Lower lobe of right lung (tissue), 2 donors: ENCODE measurements at regions not wholly inside any gene's neighbourhood (a gene's known extent, or its start where the extent isn't known, plus 50 kb on each side); places are given as distances from the start of the nearest gene placed in this dataset.

Experiments
- ATAC-seq, 2 donors: fragments of 200-7000 bp; cut with Tn5 transposase; one replicate each; pipeline ENCODE4 v1.9.1; 2020 to 2022; ENCODE audit warnings: mild to moderate bottlenecking in 2 of 2, moderate library complexity in 2 of 2
- DNase-seq: peaks from one replicate; pipeline ENCODE4 v3.0.0-alpha.2; 2020
- H3K27ac ChIP-seq: fragments of 200-600 bp; one replicate; pipeline ENCODE4 v1.8.0; 2022
- H3K27me3 ChIP-seq: fragments of 200-600 bp; one replicate; pipeline ENCODE4 v1.8.0; 2022; ENCODE audit warnings: low read depth
- H3K36me3 ChIP-seq: fragments of 200-600 bp; one replicate; pipeline ENCODE4 v1.8.0; 2022; ENCODE audit warnings: mild to moderate bottlenecking
- H3K4me1 ChIP-seq: fragments of 200-600 bp; one replicate; pipeline ENCODE4 v1.8.0; 2022
- H3K4me3 ChIP-seq: fragments of 200-600 bp; one replicate; pipeline ENCODE4 v1.8.0; 2022; ENCODE audit warnings: mild to moderate bottlenecking
- H3K9me3 ChIP-seq: fragments of 200-600 bp; one replicate; pipeline ENCODE4 v1.8.0; 2022
- intact Hi-C: fragments of 100-400 bp; cut with DNase I; formaldehyde crosslinking; loops from one replicate; pipeline ENCODE4 v1.11.0; 2022
- TF ChIP-seq, protein P1 (sequence below): fragments of 200-600 bp; IDR thresholded peaks from one replicate; pipeline ENCODE4 v1.8.0; 2022; ENCODE audit warnings: antibody characterized with exemption, mild to moderate bottlenecking
- donor health status: DM: no; HTN: yes; CAD: no; lungs with severe emphysema.

DNA sequence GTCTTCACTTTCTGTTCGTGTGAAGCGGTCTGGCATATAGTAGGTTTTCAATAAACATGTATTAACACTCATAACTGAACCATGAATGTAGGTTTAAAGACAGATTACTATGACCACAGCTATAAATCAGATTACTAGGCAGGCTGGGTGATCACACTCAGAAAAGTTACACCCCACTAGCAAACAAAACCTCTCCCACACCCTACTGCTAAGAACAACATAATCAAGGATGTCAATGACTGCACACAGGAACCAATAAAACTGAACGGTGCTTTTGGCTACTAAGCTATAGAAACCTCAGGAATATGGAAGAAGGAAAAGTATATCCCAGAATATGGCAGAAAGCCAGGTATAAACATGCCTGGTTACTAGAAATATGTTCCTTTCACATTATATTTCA lies 676.9 kb downstream of the SMARCA1 start:
- no peak for DNase-seq
- Histone ChIP-seq H3K27ac (no peak overlapping the region), H3K4me1 (no peaks in the 10 kb centered on the region), H3K36me3 (no peaks in the 10 kb centered on the region), H3K9me3 (no peaks in the 10 kb centered on the region), H3K4me3 (no peak overlapping the region), H3K27me3 (no peaks in the 10 kb centered on the region)
- ATAC-seq, result no peak
- TF ChIP-seq, protein P1, sequence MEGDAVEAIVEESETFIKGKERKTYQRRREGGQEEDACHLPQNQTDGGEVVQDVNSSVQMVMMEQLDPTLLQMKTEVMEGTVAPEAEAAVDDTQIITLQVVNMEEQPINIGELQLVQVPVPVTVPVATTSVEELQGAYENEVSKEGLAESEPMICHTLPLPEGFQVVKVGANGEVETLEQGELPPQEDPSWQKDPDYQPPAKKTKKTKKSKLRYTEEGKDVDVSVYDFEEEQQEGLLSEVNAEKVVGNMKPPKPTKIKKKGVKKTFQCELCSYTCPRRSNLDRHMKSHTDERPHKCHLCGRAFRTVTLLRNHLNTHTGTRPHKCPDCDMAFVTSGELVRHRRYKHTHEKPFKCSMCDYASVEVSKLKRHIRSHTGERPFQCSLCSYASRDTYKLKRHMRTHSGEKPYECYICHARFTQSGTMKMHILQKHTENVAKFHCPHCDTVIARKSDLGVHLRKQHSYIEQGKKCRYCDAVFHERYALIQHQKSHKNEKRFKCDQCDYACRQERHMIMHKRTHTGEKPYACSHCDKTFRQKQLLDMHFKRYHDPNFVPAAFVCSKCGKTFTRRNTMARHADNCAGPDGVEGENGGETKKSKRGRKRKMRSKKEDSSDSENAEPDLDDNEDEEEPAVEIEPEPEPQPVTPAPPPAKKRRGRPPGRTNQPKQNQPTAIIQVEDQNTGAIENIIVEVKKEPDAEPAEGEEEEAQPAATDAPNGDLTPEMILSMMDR, result no peak
- intact Hi-C loops, result no loop called here

- ATAC-seq, result no peak
- TF ChIP-seq, protein P1, result no peak
- Histone ChIP-seq H3K4me3 (no peak overlapping the region), H3K9me3 (no peaks in the 10 kb centered on the region), H3K36me3 (no peaks in the 10 kb centered on the region), H3K4me1 (no peaks in the 10 kb centered on the region), H3K27me3 (no peaks in the 10 kb centered on the region), H3K27ac (no peak overlapping the region)
- intact Hi-C loops, result no loop called here
- DNase-seq, result no peak
Observed at GRCh38 chrX:128818690-128819089, 704.6 kb downstream of the SMARCA1 start.

DNA sequence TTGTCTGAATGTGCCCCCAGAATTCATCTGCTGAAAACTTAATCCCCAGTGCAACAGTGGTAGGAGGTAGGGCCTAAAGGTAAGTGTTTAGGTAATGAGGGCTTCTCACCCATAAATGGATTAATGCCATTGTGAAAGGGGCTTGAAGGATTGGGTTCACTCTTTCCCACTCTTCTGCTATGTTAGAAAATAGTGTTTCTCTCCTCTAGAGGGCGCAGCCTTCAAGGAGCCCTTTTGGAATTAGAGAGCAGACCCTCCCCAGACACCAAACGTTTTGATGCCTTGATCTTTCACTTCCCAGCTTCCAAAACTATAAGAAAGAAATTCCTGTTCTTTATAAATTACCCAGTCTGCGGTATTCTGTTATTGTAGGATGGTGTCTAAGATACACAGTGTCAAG lies 706.4 kb downstream of the SMARCA1 start:
- ATAC-seq, result no peak
- H3K4me1 ChIP-seq, result no peaks in the 10 kb centered on the region
- no peak overlapping the region for H3K4me3 ChIP-seq
- no peaks in the 10 kb centered on the region for H3K9me3 ChIP-seq
- no peaks in the 10 kb centered on the region for H3K36me3 ChIP-seq
- intact Hi-C loops, result no loop called here
- H3K27me3 ChIP-seq, result no peaks in the 10 kb centered on the region
- no peak overlapping the region for H3K27ac ChIP-seq
- DNase-seq, result no peak
- TF ChIP-seq, protein P1, result peak; percentile 17

DNA sequence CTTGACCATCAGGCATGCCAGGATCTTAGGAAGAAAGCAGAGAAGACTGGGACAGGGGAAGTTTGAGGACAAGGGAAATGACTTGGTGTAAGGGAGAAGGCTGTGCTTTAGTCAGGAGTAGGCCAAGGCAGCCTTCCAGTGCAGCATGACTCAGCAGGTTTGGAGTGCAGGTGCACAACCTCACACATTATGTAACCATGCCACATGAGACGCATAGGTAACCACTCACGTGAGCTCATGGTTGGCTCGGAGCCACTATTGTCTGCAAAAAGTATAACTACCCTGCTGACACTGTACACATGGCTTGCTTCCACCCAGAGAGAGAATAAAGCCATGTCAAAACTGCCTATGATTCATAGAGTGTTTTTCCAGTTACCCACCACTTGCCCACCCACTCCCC lies 715.9 kb downstream of the SMARCA1 start:
- Histone ChIP-seq H3K4me3 (no peak overlapping the region), H3K4me1 (no peaks in the 10 kb centered on the region), H3K9me3 (no peaks in the 10 kb centered on the region), H3K27me3 (no peaks in the 10 kb centered on the region), H3K36me3 (no peaks in the 10 kb centered on the region), H3K27ac (no peak overlapping the region)
- DNase-seq (no peak), ATAC-seq (no peak)
- TF ChIP-seq, protein P1, result no peak
- intact Hi-C loops, result no loop called here

DNA sequence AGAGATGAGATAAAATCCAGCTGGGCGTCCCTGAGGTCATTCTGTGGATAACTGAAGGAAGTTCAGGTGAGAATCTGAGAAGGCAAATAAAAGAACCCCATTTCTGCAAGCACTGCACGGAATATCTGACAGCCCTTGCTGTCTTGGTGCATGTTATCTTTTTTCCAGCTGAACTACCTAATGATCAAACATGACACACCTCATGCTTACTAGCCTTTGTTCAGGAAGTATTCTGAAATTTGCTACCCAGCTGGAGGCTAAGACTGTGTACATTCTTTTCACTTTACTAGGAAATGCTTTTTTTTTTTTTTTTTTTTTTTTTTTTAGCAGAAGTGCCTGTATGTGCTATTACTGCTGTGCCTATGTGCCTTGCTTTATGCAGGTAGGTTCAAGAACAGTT lies 718.1 kb downstream of the SMARCA1 start:
- Histone ChIP-seq H3K4me1 (no peaks in the 10 kb centered on the region), H3K27me3 (no peaks in the 10 kb centered on the region), H3K9me3 (no peaks in the 10 kb centered on the region), H3K27ac (no peak overlapping the region), H3K4me3 (no peak overlapping the region), H3K36me3 (no peaks in the 10 kb centered on the region)
- intact Hi-C loops, result no loop called here
- DNase-seq (no peak), ATAC-seq (no peak)
- TF ChIP-seq, protein P1, result no peak

DNA sequence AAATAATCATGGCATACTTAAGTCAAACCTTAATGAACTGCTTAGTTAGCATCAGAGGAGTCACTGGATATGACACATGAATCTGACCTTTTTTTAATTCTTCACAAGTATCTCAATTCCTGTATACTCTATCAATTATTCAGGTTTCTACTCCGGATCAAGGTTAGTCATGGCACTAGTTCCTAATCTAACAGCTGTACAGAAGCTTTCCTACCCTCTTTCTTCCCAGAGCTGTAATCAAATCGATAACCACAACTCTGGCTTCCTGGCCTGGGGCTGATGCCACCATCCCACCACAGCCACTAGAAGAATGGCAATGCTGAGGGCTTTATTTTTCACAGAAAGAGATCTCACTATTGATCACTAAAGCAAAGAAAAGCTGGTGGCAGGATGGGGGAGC lies 718.5 kb downstream of the SMARCA1 start:
- H3K4me1 ChIP-seq, result no peaks in the 10 kb centered on the region
- no peak overlapping the region for H3K27ac ChIP-seq
- no peaks in the 10 kb centered on the region for H3K9me3 ChIP-seq
- DNase-seq (no peak), ATAC-seq (no peak)
- no peaks in the 10 kb centered on the region for H3K27me3 ChIP-seq
- intact Hi-C loops, result no loop called here
- TF ChIP-seq, protein P1, result no peak
- no peak overlapping the region for H3K4me3 ChIP-seq
- no peaks in the 10 kb centered on the region for H3K36me3 ChIP-seq
